Central memory CD4-positive, alpha-beta T cell (primary cell): ENCODE measurements at regions not wholly inside any gene's neighbourhood (a gene's known extent, or its start where the extent isn't known, plus 50 kb on each side); places are given as distances from the start of the nearest gene placed in this dataset.
"Not testable (repeated sequence)": the region's sequence is repeated elsewhere in the genome, so short reads cannot be mapped to it uniquely, and the experiment has no call there.

Experiments
- DNase-seq: peaks from one replicate; pipeline ENCODE4 v3.0.0; 2022

- DNase-seq = no peak
Measured at GRCh38 chr3:98705212-98705611, 57.9 kb upstream of the ST3GAL6 start.

DNA sequence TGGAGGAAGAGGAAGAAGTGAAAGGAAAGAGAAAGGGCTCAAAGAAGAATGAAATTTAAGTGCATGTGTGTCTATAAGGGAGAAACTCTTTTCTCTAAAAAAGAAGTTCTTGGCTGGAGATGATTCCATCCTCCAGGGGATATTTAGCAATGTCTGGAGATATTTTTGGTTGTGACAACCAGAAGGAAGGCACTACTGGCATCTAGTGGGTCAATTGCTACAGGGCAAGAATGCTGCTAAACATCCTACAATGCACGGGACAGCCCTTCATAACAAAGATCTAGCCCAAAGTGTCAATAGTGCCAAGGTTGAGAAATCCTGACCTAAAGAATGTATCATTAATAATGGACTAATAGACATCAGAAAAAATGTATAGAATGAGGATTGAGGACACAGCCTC lies 57.4 kb upstream of the ST3GAL6 start:
- no peak for DNase-seq

GRCh38 chr3:98708681-98709080 lies 54.5 kb upstream of the ST3GAL6 start:
- DNase-seq = not testable (repeated sequence)

GRCh38 chr3:98709441-98709840 lies 53.7 kb upstream of the ST3GAL6 start:
- DNase-seq = no peak

- DNase-seq = no peak
Measured at GRCh38 chr3:98710067-98710659, 53.0 kb upstream of the ST3GAL6 start.

DNA sequence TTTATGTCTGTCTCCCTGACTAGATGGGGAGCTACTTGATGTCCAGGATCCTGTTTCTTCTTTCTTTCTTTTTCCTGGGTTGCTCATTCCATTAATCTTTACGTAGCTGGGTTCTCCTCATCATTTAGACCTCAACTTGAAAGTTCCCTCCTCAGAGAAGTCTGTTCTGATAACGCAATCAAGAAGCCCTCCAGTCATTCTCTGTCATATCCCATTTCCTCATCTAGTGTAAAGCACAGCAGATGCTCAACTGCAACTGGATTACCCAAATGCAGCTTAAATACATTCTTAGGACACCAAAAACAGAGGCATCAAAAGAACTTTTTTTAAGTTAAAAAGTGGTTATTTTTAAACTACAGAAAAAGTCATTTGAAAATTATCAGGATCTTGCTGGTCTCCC lies 51.7 kb upstream of the ST3GAL6 start:
- DNase-seq = no peak

- DNase-seq = no peak
Measured at GRCh38 chr3:98712726-98713125, 50.4 kb upstream of the ST3GAL6 start.

DNA sequence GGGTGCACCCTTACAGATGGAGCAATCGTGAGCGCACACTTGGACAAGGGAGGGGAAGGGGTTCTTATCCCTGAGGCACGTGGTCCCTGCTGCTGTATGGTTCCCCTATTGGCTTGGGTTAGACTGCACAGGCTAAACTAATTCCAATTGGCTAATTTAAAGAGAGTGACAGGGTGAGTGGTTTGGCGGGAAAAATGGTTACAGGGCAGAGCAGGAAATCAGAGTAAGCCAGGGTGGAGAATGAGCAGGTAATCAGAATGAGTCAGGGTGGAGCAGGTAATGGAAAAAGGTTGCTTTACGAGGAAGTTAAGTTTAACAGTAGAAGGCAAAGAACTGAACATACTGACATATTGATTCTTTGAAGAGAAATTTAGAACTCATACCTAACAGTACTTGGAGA lies 49.8 kb upstream of the ST3GAL6 start:
- not testable (repeated sequence) for DNase-seq
